Kidney (tissue), 13 donors: ENCODE measurements at regions not wholly inside any gene's neighbourhood (a gene's known extent, or its start where the extent isn't known, plus 50 kb on each side); places are given as distances from the start of the nearest gene placed in this dataset.

Source experiments
- DNase-seq, 5 donors: peaks; one replicate each; pipeline ENCODE4 v3.0.0-alpha.2; 2013 to 2020
- FAIRE-seq: peaks from 2 replicates; lab custom pipeline; 2012; peaks lifted over from hg19 to GRCh38; lab: Jason Lieb, UNC
- H3K27ac ChIP-seq, 2 donors: one replicate each; pipeline ENCODE4 v1.7.0; 2013; ENCODE audit warnings: low read depth in 2 of 2, low read length in 2 of 2, inconsistent platforms in 1 of 2
- H3K27me3 ChIP-seq: one replicate; pipeline ENCODE4 v1.7.1; 2013; ENCODE audit warnings: low read length, inconsistent platforms; ENCODE audit not compliant: control insufficient read depth, insufficient read depth
- H3K36me3 ChIP-seq, 3 donors: one replicate each; pipeline versions ENCODE4 v1.7.0 to v1.7.1; 2013; ENCODE audit warnings: low read length in 3 of 3, control low read depth in 1 of 3, inconsistent platforms in 1 of 3; ENCODE audit not compliant: insufficient read depth in 3 of 3, control insufficient read depth in 2 of 3
- H3K4me1 ChIP-seq, 3 donors: one replicate each; pipeline versions ENCODE4 v1.7.0 to v1.7.1; 2013; ENCODE audit warnings: low read length in 3 of 3, inconsistent platforms in 1 of 3, low read depth in 1 of 3; ENCODE audit not compliant: control insufficient read depth in 2 of 3, insufficient read depth in 2 of 3
- H3K4me3 ChIP-seq, 3 donors: one replicate each; pipeline versions ENCODE4 v1.7.0 to v1.8.1; 2013; ENCODE audit warnings: low read length in 3 of 3, control low read depth in 1 of 3, inconsistent platforms in 1 of 3
- H3K9ac ChIP-seq, 3 donors: one replicate each; pipeline versions ENCODE4 v1.7.0 to v1.7.1; 2013; ENCODE audit warnings: low read length in 3 of 3, control low read depth in 1 of 3, inconsistent platforms in 1 of 3
- H3K9me3 ChIP-seq, 3 donors: one replicate each; pipeline versions ENCODE4 v1.7.0 to v1.7.1; 2013; ENCODE audit warnings: low read length in 3 of 3, control low read depth in 1 of 3, inconsistent platforms in 1 of 3; ENCODE audit not compliant: control insufficient read depth in 2 of 3, insufficient read depth in 1 of 3
- intact Hi-C: fragments of 100-400 bp; cut with DNase I; formaldehyde crosslinking; loops from one replicate; pipeline ENCODE4 v1.11.1; 2022
- TF ChIP-seq, protein P1 (sequence below): IDR thresholded peaks from 3 replicates; pipeline ENCODE4 v1.5.1; 2012; ENCODE audit warnings: mild to moderate bottlenecking, moderate library complexity, borderline replicate concordance; ENCODE audit not compliant: insufficient read depth; ENCODE audit errors: extremely low read depth
- donor health status: control.
- donor health status: control.
- donor health status: control.
- donor health status: control.
- donor health status: control.
- donor health status: DM: yes; HTN: yes; CAD: no.
- donor health status: Normal renal cell carcinoma (clear cell type).

DNA sequence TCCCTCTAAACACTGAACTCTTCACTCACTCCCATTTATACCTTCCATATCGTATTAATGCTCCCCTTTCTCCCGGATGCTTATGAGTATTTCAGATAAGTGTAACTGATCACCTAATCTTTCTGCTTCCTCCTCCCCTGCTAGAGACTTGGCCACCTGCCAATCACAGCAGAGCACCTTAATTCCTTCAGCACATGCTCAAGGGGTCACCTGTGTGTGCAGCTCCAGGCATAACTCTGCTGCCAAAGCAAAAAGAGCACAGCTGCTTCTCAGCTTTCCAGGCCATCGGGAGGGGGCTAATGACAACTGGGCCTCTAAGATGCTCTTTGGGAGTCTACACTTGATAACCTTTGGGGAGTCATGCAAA, 106.9 kb upstream of the DYRK2 start:
- Histone ChIP-seq H3K4me1 (no peaks in the 10 kb centered on the region), H3K36me3 (no peaks in the 10 kb centered on the region), H3K9me3 (no peaks in the 10 kb centered on the region), H3K4me3 (no peak overlapping the region), H3K27me3 (no peaks in the 10 kb centered on the region), H3K9ac (no peak overlapping the region), H3K27ac (no peak overlapping the region)
- intact Hi-C loops: no loop called here
- FAIRE-seq: no peak
- TF ChIP-seq, protein P1, sequence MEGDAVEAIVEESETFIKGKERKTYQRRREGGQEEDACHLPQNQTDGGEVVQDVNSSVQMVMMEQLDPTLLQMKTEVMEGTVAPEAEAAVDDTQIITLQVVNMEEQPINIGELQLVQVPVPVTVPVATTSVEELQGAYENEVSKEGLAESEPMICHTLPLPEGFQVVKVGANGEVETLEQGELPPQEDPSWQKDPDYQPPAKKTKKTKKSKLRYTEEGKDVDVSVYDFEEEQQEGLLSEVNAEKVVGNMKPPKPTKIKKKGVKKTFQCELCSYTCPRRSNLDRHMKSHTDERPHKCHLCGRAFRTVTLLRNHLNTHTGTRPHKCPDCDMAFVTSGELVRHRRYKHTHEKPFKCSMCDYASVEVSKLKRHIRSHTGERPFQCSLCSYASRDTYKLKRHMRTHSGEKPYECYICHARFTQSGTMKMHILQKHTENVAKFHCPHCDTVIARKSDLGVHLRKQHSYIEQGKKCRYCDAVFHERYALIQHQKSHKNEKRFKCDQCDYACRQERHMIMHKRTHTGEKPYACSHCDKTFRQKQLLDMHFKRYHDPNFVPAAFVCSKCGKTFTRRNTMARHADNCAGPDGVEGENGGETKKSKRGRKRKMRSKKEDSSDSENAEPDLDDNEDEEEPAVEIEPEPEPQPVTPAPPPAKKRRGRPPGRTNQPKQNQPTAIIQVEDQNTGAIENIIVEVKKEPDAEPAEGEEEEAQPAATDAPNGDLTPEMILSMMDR: no peak
- peak in 3 of 5 donors; percentile 27 to 72 (median 62) for DNase-seq

DNA sequence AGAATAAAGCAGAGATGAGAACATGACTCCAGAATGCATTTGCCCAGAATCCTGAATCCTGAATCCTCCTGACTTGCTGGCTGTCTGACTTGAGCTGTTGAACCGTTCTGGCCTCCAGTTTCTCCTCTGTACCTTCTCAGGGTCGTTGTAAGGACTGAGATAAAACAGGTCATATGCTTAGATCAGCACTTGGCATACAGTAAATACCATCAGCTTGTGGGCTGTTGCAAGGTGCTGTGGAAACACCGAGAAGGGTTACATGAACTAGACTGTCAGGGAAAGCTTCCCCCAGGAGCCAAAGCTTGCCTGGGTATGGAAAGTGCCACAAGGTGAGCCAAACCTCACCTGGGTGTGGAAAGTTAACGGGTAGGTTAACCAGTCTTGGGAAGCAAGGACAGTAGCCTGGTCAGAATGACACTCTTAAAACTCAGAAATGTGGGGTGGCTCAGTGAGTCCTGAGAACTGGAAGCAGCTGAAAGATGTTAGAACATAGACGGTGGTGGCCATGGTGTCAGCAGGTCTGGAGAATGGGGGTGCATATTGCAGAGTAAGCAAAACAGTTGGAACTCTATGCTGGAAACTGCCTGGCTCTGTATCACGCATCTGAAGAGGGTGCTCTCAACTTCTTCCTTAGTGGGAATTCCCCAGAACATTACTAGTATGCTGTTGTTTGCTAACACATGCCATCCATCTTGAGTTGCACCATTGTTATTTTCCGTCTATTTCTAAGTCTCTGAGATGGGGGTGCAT, 105.3 kb upstream of the DYRK2 start:
- Histone ChIP-seq H3K4me1 (no peaks in the 10 kb centered on the region), H3K27me3 (no peaks in the 10 kb centered on the region), H3K9ac (no peak overlapping the region), H3K4me3 (no peak overlapping the region), H3K27ac (no peak overlapping the region), H3K9me3 (no peaks in the 10 kb centered on the region), H3K36me3 (no peaks in the 10 kb centered on the region)
- TF ChIP-seq, protein P1: no peak
- DNase-seq (no peak), FAIRE-seq (no peak)
- intact Hi-C loops: no loop called here

DNA sequence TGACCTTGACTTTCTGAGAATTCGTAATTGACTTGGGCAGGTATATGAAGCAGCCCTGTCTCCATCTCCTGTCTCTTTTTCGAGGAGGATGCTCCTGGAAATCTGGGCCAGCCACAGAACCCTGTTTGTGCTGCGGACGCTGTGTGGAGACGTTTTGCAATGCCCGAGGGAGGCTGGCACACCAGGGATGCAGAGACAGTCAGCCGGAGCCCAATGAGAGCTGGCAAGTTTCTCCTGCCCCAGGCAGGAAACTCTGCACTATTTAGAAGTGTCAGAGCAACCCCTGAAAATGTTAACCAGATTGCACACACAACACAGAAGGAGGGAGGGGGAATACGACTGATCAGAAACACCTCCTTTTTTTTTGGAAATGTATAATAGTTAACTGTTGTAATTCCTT, 103.2 kb upstream of the DYRK2 start:
- TF ChIP-seq, protein P1: no peak
- Histone ChIP-seq H3K9me3 (no peaks in the 10 kb centered on the region), H3K9ac (no peak overlapping the region), H3K4me3 (no peak overlapping the region), H3K4me1 (no peaks in the 10 kb centered on the region), H3K27me3 (no peaks in the 10 kb centered on the region), H3K27ac (no peak overlapping the region), H3K36me3 (no peaks in the 10 kb centered on the region)
- no peak for FAIRE-seq
- intact Hi-C loops: no loop called here
- DNase-seq: no peak
